ENCODE measurements at regions not wholly inside any gene's neighbourhood (a gene's known extent, or its start where the extent isn't known, plus 50 kb on each side); places are given as distances from the start of the nearest gene placed in this dataset.

- intact Hi-C loops (cut with DNase I; ENCODE audit: low total_unique reads) = no loop called here
- 91 to 97% (median 94%) methylated on average over 2 of the region's 2 CpGs for WGBS, 5 donors
- Histone ChIP-seq H3K4me1 (peaks cover 0 to 21% (median 11%) of the 10 kb centered on the region in 4 donors), H3K27me3 (no peaks in the 10 kb centered on the region), H3K36me3 (no peaks in the 10 kb centered on the region), H3K9me3 (no peaks in the 10 kb centered on the region), H3K4me3 (no peak overlapping the region), H3K27ac (no peak overlapping the region)
- TF ChIP-seq CTCF (IDR thresholded peaks at IDR 0.05) = no peak
- TF ChIP-seq POLR2AphosphoS5 (IDR thresholded peaks at IDR 0.05) = no peak
- no peak for TF ChIP-seq EP300 (IDR thresholded peaks at IDR 0.05)
- TF ChIP-seq POLR2A (IDR thresholded peaks at IDR 0.05) = no peak
- DNase-seq = no peak
Measured at GRCh38 chr5:143495110-143495509, 91.6 kb upstream of the NR3C1 start.

GRCh38 chr5:143494595-143494994 is 91.1 kb upstream of the NR3C1 start:
- Histone ChIP-seq H3K27me3 (no peaks in the 10 kb centered on the region), H3K27ac (no peak overlapping the region), H3K4me3 (no peak overlapping the region), H3K36me3 (no peaks in the 10 kb centered on the region), H3K9me3 (no peaks in the 10 kb centered on the region), H3K4me1 (peaks cover 0 to 21% (median 11%) of the 10 kb centered on the region in 4 donors)
- WGBS, 5 donors = 76 to 88% (median 82%) methylated on average over 1 of the region's 1 CpG
- TF ChIP-seq POLR2A (IDR thresholded peaks at IDR 0.05) = no peak
- no peak for TF ChIP-seq POLR2AphosphoS5 (IDR thresholded peaks at IDR 0.05)
- no peak for TF ChIP-seq CTCF (IDR thresholded peaks at IDR 0.05)
- no peak for TF ChIP-seq EP300 (IDR thresholded peaks at IDR 0.05)
- DNase-seq = no peak
- intact Hi-C loops (cut with DNase I; ENCODE audit: low total_unique reads) = no loop called here

- no peaks in the 10 kb centered on the region for H3K36me3 ChIP-seq
- intact Hi-C loops (cut with DNase I; ENCODE audit: low total_unique reads) = no loop called here
- no peak for DNase-seq
- no peaks in the 10 kb centered on the region for H3K9me3 ChIP-seq
- 67 to 82% (median 76%) methylated on average over 2 of the region's 2 CpGs for WGBS, 5 donors
- H3K27me3 ChIP-seq = no peaks in the 10 kb centered on the region
- no peak overlapping the region for H3K4me3 ChIP-seq
- no peak overlapping the region for H3K27ac ChIP-seq
- TF ChIP-seq CTCF (IDR thresholded peaks at IDR 0.05) (no peak), POLR2AphosphoS5 (IDR thresholded peaks at IDR 0.05) (no peak), POLR2A (IDR thresholded peaks at IDR 0.05) (no peak), EP300 (IDR thresholded peaks at IDR 0.05) (no peak)
- peaks cover 0 to 21% (median 11%) of the 10 kb centered on the region in 4 donors for H3K4me1 ChIP-seq
Measured at GRCh38 chr5:143494162-143494561, 90.7 kb upstream of the NR3C1 start.

GRCh38 chr5:143492783-143493182 is 89.3 kb upstream of the NR3C1 start:
- intact Hi-C loops (cut with DNase I; ENCODE audit: low total_unique reads) = no loop called here
- TF ChIP-seq POLR2A (IDR thresholded peaks at IDR 0.05) (no peak), POLR2AphosphoS5 (IDR thresholded peaks at IDR 0.05) (no peak), EP300 (IDR thresholded peaks at IDR 0.05) (no peak), CTCF (IDR thresholded peaks at IDR 0.05) (no peak)
- no peaks in the 10 kb centered on the region for H3K36me3 ChIP-seq
- DNase-seq = no peak
- H3K27ac ChIP-seq = no peak overlapping the region
- H3K9me3 ChIP-seq = no peaks in the 10 kb centered on the region
- H3K4me3 ChIP-seq = no peak overlapping the region
- H3K27me3 ChIP-seq = no peaks in the 10 kb centered on the region
- H3K4me1 ChIP-seq = peaks cover 0 to 21% (median 11%) of the 10 kb centered on the region in 4 donors
